ENCODE measurements at regions not wholly inside any gene's neighbourhood (a gene's known extent, or its start where the extent isn't known, plus 50 kb on each side); places are given as distances from the start of the nearest gene placed in this dataset.

DNA sequence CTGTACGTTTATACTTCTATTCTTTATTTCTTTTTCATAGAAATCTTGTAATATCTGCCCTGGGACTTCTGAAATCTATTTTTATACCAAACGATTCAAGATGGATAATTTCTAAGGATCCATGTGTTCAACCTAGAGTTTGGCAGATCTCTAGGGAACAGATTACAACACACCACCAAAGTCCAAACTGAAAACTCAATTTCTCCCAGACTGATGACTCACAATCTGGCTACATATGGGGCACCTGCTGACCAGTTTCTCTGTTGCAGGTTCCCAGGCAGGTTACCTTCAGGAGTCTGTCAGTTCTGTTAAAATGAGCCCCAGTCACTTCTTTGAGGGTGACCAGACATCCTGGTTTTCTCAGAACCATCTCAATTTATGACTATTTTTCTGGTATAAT is 439.4 kb downstream of the GPATCH2 start:
- TF ChIP-seq EZH2 (IDR thresholded peaks at IDR 0.05; ENCODE audit: low read length, missing control alignments) (no peak), CTCF (conservative IDR thresholded peaks at IDR 0.05 in 1 of 2, IDR thresholded peaks at IDR 0.05 in 1 of 2; ENCODE audit: low read depth in 1 of 2, low read length in 2 of 2) (no peak)

Data from fibroblast of lung (primary cell).